Activated T-helper 2 cell treated with anti-CD3 and anti-CD28 coated beads, Interferon-gamma antibody, Interleukin-2, Interleukin-4, amounts not matched to agents 10 μg/mL and 5 μg/mL and 100 μg/mL, durations not matched to agents 14 hours and 24 hours and 36 hours (primary cell): ENCODE measurements at regions not wholly inside any gene's neighbourhood (a gene's known extent, or its start where the extent isn't known, plus 50 kb on each side); places are given as distances from the start of the nearest gene placed in this dataset.
"Not testable (repeated sequence)": the region's sequence is repeated elsewhere in the genome, so short reads cannot be mapped to it uniquely, and the experiment has no call there.

Source experiments
- DNase-seq: peaks from one replicate; pipeline ENCODE4 v3.0.0; 2021; ENCODE audit warnings: low spot score
- H3K27ac Mint-ChIP-seq: one replicate; pipeline ENCODE4 v1.8.0; 2021; ENCODE audit warnings: mixed read lengths
- H3K27me3 Mint-ChIP-seq: one replicate; pipeline ENCODE4 v1.8.0; 2021; ENCODE audit warnings: low read depth, mixed read lengths
- H3K36me3 Mint-ChIP-seq: one replicate; pipeline ENCODE4 v1.8.0; 2021; ENCODE audit warnings: low read depth, mixed read lengths
- H3K4me1 Mint-ChIP-seq: one replicate; pipeline ENCODE4 v1.8.0; 2021; ENCODE audit warnings: low read depth, mixed read lengths
- H3K4me3 Mint-ChIP-seq: one replicate; pipeline ENCODE4 v1.8.0; 2021; ENCODE audit warnings: low read depth, mild to moderate bottlenecking, moderate library complexity, mixed read lengths
- H3K9me3 Mint-ChIP-seq: one replicate; pipeline ENCODE4 v1.8.0; 2021; ENCODE audit warnings: mixed read lengths
- intact Hi-C: fragments of 100-400 bp; cut with micrococcal nuclease; formaldehyde crosslinking; loops from one replicate; pipeline ENCODE4 v1.15.1; 2023

GRCh38 chr21:17327715-17328114 lies 185.1 kb upstream of the CXADR start:
- H3K27me3 Mint-ChIP-seq, intact Hi-C loops, H3K4me1 Mint-ChIP-seq, H3K4me3 Mint-ChIP-seq, H3K27ac Mint-ChIP-seq, DNase-seq, H3K36me3 Mint-ChIP-seq: not testable (repeated sequence)
- peaks cover 31% of the 10 kb centered on the region for H3K9me3 Mint-ChIP-seq

- Mint-ChIP-seq H3K36me3 (no peaks in the 10 kb centered on the region), H3K4me1 (no peaks in the 10 kb centered on the region), H3K27me3 (no peaks in the 10 kb centered on the region), H3K9me3 (peaks cover 4% of the 10 kb centered on the region), H3K4me3 (no peak overlapping the region), H3K27ac (no peak overlapping the region)
- intact Hi-C loops, result no loop called here
- DNase-seq, result no peak
Observed at GRCh38 chr21:17334484-17334883, 178.4 kb upstream of the CXADR start.

GRCh38 chr21:17340081-17340480 lies 172.8 kb upstream of the CXADR start:
- H3K27ac Mint-ChIP-seq, result no peak overlapping the region
- no peaks in the 10 kb centered on the region for H3K4me1 Mint-ChIP-seq
- no peak for DNase-seq
- peaks cover 27% of the 10 kb centered on the region for H3K9me3 Mint-ChIP-seq
- no peak overlapping the region for H3K4me3 Mint-ChIP-seq
- no peaks in the 10 kb centered on the region for H3K36me3 Mint-ChIP-seq
- intact Hi-C loops, result no loop called here
- no peaks in the 10 kb centered on the region for H3K27me3 Mint-ChIP-seq

GRCh38 chr21:17343055-17343454 lies 169.8 kb upstream of the CXADR start:
- Mint-ChIP-seq H3K27me3 (no peaks in the 10 kb centered on the region), H3K27ac (no peak overlapping the region), H3K36me3 (no peaks in the 10 kb centered on the region), H3K9me3 (peaks cover 27% of the 10 kb centered on the region), H3K4me3 (no peak overlapping the region), H3K4me1 (no peaks in the 10 kb centered on the region)
- intact Hi-C loops, result no loop called here
- no peak for DNase-seq

GRCh38 chr21:17348357-17348756 lies 164.5 kb upstream of the CXADR start:
- H3K4me1 Mint-ChIP-seq, result no peaks in the 10 kb centered on the region
- intact Hi-C loops, result no loop called here
- no peak for DNase-seq
- H3K27me3 Mint-ChIP-seq, result no peaks in the 10 kb centered on the region
- peaks cover 22% of the 10 kb centered on the region for H3K9me3 Mint-ChIP-seq
- no peaks in the 10 kb centered on the region for H3K36me3 Mint-ChIP-seq
- H3K27ac Mint-ChIP-seq, result no peak overlapping the region
- H3K4me3 Mint-ChIP-seq, result no peak overlapping the region

GRCh38 chr21:17348849-17349248 lies 164.0 kb upstream of the CXADR start:
- Mint-ChIP-seq H3K4me1 (no peaks in the 10 kb centered on the region), H3K9me3 (peaks cover 17% of the 10 kb centered on the region), H3K27me3 (no peaks in the 10 kb centered on the region), H3K36me3 (no peaks in the 10 kb centered on the region), H3K4me3 (no peak overlapping the region), H3K27ac (no peak overlapping the region)
- no peak for DNase-seq
- intact Hi-C loops, result no loop called here

- DNase-seq, result no peak
- Mint-ChIP-seq H3K27ac (no peak overlapping the region), H3K36me3 (no peaks in the 10 kb centered on the region), H3K9me3 (peaks cover 13% of the 10 kb centered on the region), H3K27me3 (no peaks in the 10 kb centered on the region), H3K4me1 (no peaks in the 10 kb centered on the region), H3K4me3 (no peak overlapping the region)
- intact Hi-C loops, result no loop called here
Observed at GRCh38 chr21:17351766-17352165, 161.1 kb upstream of the CXADR start.

GRCh38 chr21:17352996-17353655 lies 159.7 kb upstream of the CXADR start:
- Mint-ChIP-seq H3K4me3 (no peak overlapping the region), H3K4me1 (no peaks in the 10 kb centered on the region), H3K27ac (no peak overlapping the region), H3K27me3 (no peaks in the 10 kb centered on the region), H3K9me3 (peaks cover 13% of the 10 kb centered on the region), H3K36me3 (no peaks in the 10 kb centered on the region)
- intact Hi-C loops, result no loop called here
- DNase-seq, result no peak

- Mint-ChIP-seq H3K36me3 (no peaks in the 10 kb centered on the region), H3K27me3 (no peaks in the 10 kb centered on the region), H3K9me3 (no peaks in the 10 kb centered on the region), H3K27ac (no peak overlapping the region), H3K4me1 (no peaks in the 10 kb centered on the region), H3K4me3 (no peak overlapping the region)
- intact Hi-C loops, result no loop called here
- no peak for DNase-seq
Observed at GRCh38 chr21:17359781-17360180, 153.1 kb upstream of the CXADR start.

GRCh38 chr21:17368748-17369363 lies 144.0 kb upstream of the CXADR start:
- H3K9me3 Mint-ChIP-seq, result no peaks in the 10 kb centered on the region
- intact Hi-C loops, result no loop called here
- H3K36me3 Mint-ChIP-seq, result no peaks in the 10 kb centered on the region
- H3K4me3 Mint-ChIP-seq, result no peak overlapping the region
- H3K27me3 Mint-ChIP-seq, result no peaks in the 10 kb centered on the region
- H3K27ac Mint-ChIP-seq, result no peak overlapping the region
- H3K4me1 Mint-ChIP-seq, result no peaks in the 10 kb centered on the region
- no peak for DNase-seq

- Mint-ChIP-seq H3K27ac (no peak overlapping the region), H3K9me3 (peaks cover 4% of the 10 kb centered on the region), H3K36me3 (no peaks in the 10 kb centered on the region)
Observed at GRCh38 chr21:17370263-17370662, 142.6 kb upstream of the CXADR start.

GRCh38 chr21:17370916-17371315 lies 141.9 kb upstream of the CXADR start:
- no peak for DNase-seq
- no peak overlapping the region for H3K27ac Mint-ChIP-seq
- no peaks in the 10 kb centered on the region for H3K27me3 Mint-ChIP-seq
- no peaks in the 10 kb centered on the region for H3K4me1 Mint-ChIP-seq
- intact Hi-C loops, result no loop called here
- peaks cover 4% of the 10 kb centered on the region for H3K9me3 Mint-ChIP-seq
- no peaks in the 10 kb centered on the region for H3K36me3 Mint-ChIP-seq
- no peak overlapping the region for H3K4me3 Mint-ChIP-seq

More at GRCh38 chr21:17370263-17370662, 142.6 kb upstream of the CXADR start:
- no peak overlapping the region for H3K4me3 Mint-ChIP-seq
- DNase-seq, result no peak
- no peaks in the 10 kb centered on the region for H3K4me1 Mint-ChIP-seq
- intact Hi-C loops, result no loop called here
- no peaks in the 10 kb centered on the region for H3K27me3 Mint-ChIP-seq

- Mint-ChIP-seq H3K36me3 (no peaks in the 10 kb centered on the region), H3K9me3 (peaks cover 4% of the 10 kb centered on the region), H3K4me3 (no peak overlapping the region), H3K4me1 (no peaks in the 10 kb centered on the region), H3K27me3 (no peaks in the 10 kb centered on the region), H3K27ac (no peak overlapping the region)
- intact Hi-C loops, result no loop called here
- no peak for DNase-seq
Observed at GRCh38 chr21:17371450-17371849, 141.4 kb upstream of the CXADR start.
